GM23338 (cell line): ENCODE measurements at regions not wholly inside any gene's neighbourhood (a gene's known extent, or its start where the extent isn't known, plus 50 kb on each side); places are given as distances from the start of the nearest gene placed in this dataset.

Experiments
- ATAC-seq: fragments of 200-7000 bp; cut with Tn5 transposase; 3 replicates; pipeline ENCODE4 v1.9.1; 2020
- DNase-seq: peaks from one replicate; pipeline ENCODE4 v3.0.0-alpha.2; 2015; ENCODE audit warnings: low spot score
- H2AFZ ChIP-seq: fragments of 200-600 bp; sonication (generic); 2 replicates; pipeline ENCODE4 v1.8.0; 2016; ENCODE audit warnings: antibody characterized with exemption, mild to moderate bottlenecking, moderate library complexity
- H3F3A ChIP-seq: fragments of 200-600 bp; sonication (generic); replicated peaks from 2 replicates; pipeline ENCODE4 v1.8.0; 2017; ENCODE audit warnings: antibody characterized with exemption, mixed run types, low read depth
- H3K27ac ChIP-seq: fragments of 200-600 bp; sonication (generic); 2 replicates; pipeline ENCODE4 v1.6.1; 2016; ENCODE audit warnings: low read depth
- H3K27me3 ChIP-seq: fragments of 200-600 bp; sonication (generic); 2 replicates; pipeline ENCODE4 v1.8.0; 2016; ENCODE audit warnings: mild to moderate bottlenecking, mixed run types, moderate library complexity; ENCODE audit not compliant: insufficient read depth
- H3K36me3 ChIP-seq: fragments of 200-600 bp; sonication (generic); 2 replicates; pipeline ENCODE4 v1.8.0; 2016; ENCODE audit warnings: mild to moderate bottlenecking; ENCODE audit not compliant: insufficient read depth
- H3K4me1 ChIP-seq: fragments of 200-600 bp; sonication (generic); 2 replicates; pipeline ENCODE4 v1.8.0; 2016; ENCODE audit warnings: mild to moderate bottlenecking, moderate library complexity; ENCODE audit not compliant: insufficient read depth
- H3K4me2 ChIP-seq: fragments of 200-600 bp; sonication (generic); 2 replicates; pipeline ENCODE4 v1.7.1; 2017; ENCODE audit warnings: mixed run types
- H3K4me3 ChIP-seq: fragments of 200-600 bp; sonication (generic); 2 replicates; pipeline ENCODE4 v1.6.1; 2016; ENCODE audit warnings: mixed run types
- H3K79me2 ChIP-seq: fragments of 200-600 bp; sonication (generic); replicated peaks from 2 replicates; pipeline ENCODE4 v1.8.0; 2017; ENCODE audit warnings: mild to moderate bottlenecking; ENCODE audit not compliant: insufficient read depth
- H3K9me2 ChIP-seq: fragments of 200-600 bp; sonication (generic); 2 replicates; pipeline ENCODE4 v1.8.0; 2017; ENCODE audit not compliant: insufficient read depth
- H4K20me1 ChIP-seq: fragments of 200-600 bp; sonication (generic); replicated peaks from 2 replicates; pipeline ENCODE4 v1.8.0; 2017; ENCODE audit warnings: mild to moderate bottlenecking; ENCODE audit not compliant: insufficient read depth
- H3K27ac Mint-ChIP-seq: 2 replicates; pipeline ENCODE4 v1.8.0; 2020; ENCODE audit warnings: inconsistent platforms, mild to moderate bottlenecking, moderate library complexity, mixed read lengths
- H3K27me3 Mint-ChIP-seq: 3 replicates; pipeline ENCODE4 v1.8.0; 2022; ENCODE audit warnings: low read depth, mild to moderate bottlenecking, moderate library complexity, mixed read lengths, inconsistent platforms; ENCODE audit not compliant: insufficient read depth, poor library complexity
- H3K36me3 Mint-ChIP-seq: 3 replicates; pipeline ENCODE4 v1.8.0; 2021; ENCODE audit warnings: low read depth, mild to moderate bottlenecking, inconsistent platforms, moderate library complexity, mixed read lengths
- H3K4me1 Mint-ChIP-seq: 3 replicates; pipeline ENCODE4 v1.8.0; 2020; ENCODE audit warnings: mild to moderate bottlenecking, inconsistent platforms, mixed read lengths
- H3K4me3 Mint-ChIP-seq: 3 replicates; pipeline ENCODE4 v1.8.0; 2021; ENCODE audit warnings: moderate library complexity, mild to moderate bottlenecking, inconsistent platforms, mixed read lengths
- H3K9me3 Mint-ChIP-seq: 3 replicates; pipeline ENCODE4 v1.8.0; 2020; ENCODE audit warnings: moderate library complexity, mild to moderate bottlenecking, inconsistent platforms, mixed read lengths
- CREB1 ChIP-seq: fragments of 250-450 bp; sonication (Bioruptor Pico); IDR thresholded peaks from 2 replicates; pipeline ENCODE4 v1.5.0; 2020; ENCODE audit warnings: low read depth, mild to moderate bottlenecking, moderate library complexity
- CTCF ChIP-seq, 2 experiments: fragments of 200-600 bp in 1 of 2; sonication (generic) in 1 of 2; conservative IDR thresholded peaks; 2 replicates each; pipeline versions ENCODE4 v1.5.1 to v1.6.1; 2016 to 2017; ENCODE audit warnings: antibody characterized with exemption in 2 of 2, low read depth in 2 of 2, mild to moderate bottlenecking in 2 of 2, moderate library complexity in 1 of 2
- ETS1 ChIP-seq: IDR thresholded peaks from 2 replicates; pipeline ENCODE4 v1.6.1; 2016; ENCODE audit warnings: antibody characterized with exemption
- EZH2 ChIP-seq: fragments of 200-600 bp; sonication (generic); IDR thresholded peaks from one replicate; pipeline ENCODE4 v1.8.0; 2017; ENCODE audit warnings: antibody characterized with exemption, mild to moderate bottlenecking, low read depth; ENCODE audit not compliant: unreplicated experiment
- EZH2phosphoT487 ChIP-seq: fragments of 200-600 bp; sonication (generic); IDR thresholded peaks from one replicate; pipeline ENCODE4 v1.8.1; 2018; ENCODE audit warnings: antibody characterized with exemption; ENCODE audit not compliant: unreplicated experiment
- JUNB ChIP-seq: IDR thresholded peaks from one replicate; pipeline ENCODE4 v1.6.1; 2016; ENCODE audit warnings: antibody characterized with exemption; ENCODE audit not compliant: unreplicated experiment
- NANOG ChIP-seq: IDR thresholded peaks from 2 replicates; pipeline ENCODE4 v1.6.1; 2016; ENCODE audit warnings: antibody characterized with exemption, borderline replicate concordance
- ZNF114 ChIP-seq: fragments of 250-450 bp; sonication (Bioruptor Pico); IDR thresholded peaks from 2 replicates; pipeline ENCODE4 v1.5.0; 2020; ENCODE audit warnings: mild to moderate bottlenecking, moderate library complexity
- ZNF331 ChIP-seq: fragments of 250-450 bp; sonication (Bioruptor Pico); IDR thresholded peaks from 2 replicates; pipeline ENCODE4 v1.5.0; 2020; ENCODE audit warnings: low read depth, mild to moderate bottlenecking, moderate library complexity
- ZNF462 ChIP-seq: fragments of 250-450 bp; sonication (Bioruptor Pico); IDR thresholded peaks from 2 replicates; pipeline ENCODE4 v1.5.0; 2020; ENCODE audit warnings: mild to moderate bottlenecking, moderate library complexity
- TF ChIP-seq, protein P1 (sequence below): IDR thresholded peaks from one replicate; pipeline ENCODE4 v1.6.1; 2018; ENCODE audit warnings: antibody characterized with exemption; ENCODE audit not compliant: unreplicated experiment

GRCh38 chr10:90984898-90985297 is 64.0 kb upstream of the ANKRD1 start:
- H3K4me1 Mint-ChIP-seq, result peaks cover 3% of the 10 kb centered on the region; the same call in 1 of the 3 replicates

More at GRCh38 chr10:90984898-90985297, 64.0 kb upstream of the ANKRD1 start:
- Mint-ChIP-seq H3K27ac (no peak overlapping the region), H3K9me3 (no peaks in the 10 kb centered on the region), H3K4me3 (no peak overlapping the region), H3K36me3 (no peaks in the 10 kb centered on the region), H3K27me3 (peaks cover 3% of the 10 kb centered on the region)
- Histone ChIP-seq H3K4me2 (no peak overlapping the region), H4K20me1 (no peaks in the 10 kb centered on the region), H3K27ac (no peak overlapping the region), H3K9me2 (0 out of 2 replicates have a peak, but pooled peaks cover 5% of the 10 kb centered on the region), H3K4me1 (no peaks in the 10 kb centered on the region), H3F3A (no peaks in the 10 kb centered on the region), H3K27me3 (peaks cover 14% of the 10 kb centered on the region; the same call in 1 of the 2 replicates), H3K79me2 (no peaks in the 10 kb centered on the region), H3K36me3 (no peaks in the 10 kb centered on the region), H3K4me3 (no peak overlapping the region), H2AFZ (no peak overlapping the region)
- no peak for TF ChIP-seq CTCF (conservative IDR thresholded peaks at IDR 0.05; ENCODE audit: low read depth in 2 of 2)
- TF ChIP-seq EZH2phosphoT487, result no peak
- TF ChIP-seq, protein P1, sequence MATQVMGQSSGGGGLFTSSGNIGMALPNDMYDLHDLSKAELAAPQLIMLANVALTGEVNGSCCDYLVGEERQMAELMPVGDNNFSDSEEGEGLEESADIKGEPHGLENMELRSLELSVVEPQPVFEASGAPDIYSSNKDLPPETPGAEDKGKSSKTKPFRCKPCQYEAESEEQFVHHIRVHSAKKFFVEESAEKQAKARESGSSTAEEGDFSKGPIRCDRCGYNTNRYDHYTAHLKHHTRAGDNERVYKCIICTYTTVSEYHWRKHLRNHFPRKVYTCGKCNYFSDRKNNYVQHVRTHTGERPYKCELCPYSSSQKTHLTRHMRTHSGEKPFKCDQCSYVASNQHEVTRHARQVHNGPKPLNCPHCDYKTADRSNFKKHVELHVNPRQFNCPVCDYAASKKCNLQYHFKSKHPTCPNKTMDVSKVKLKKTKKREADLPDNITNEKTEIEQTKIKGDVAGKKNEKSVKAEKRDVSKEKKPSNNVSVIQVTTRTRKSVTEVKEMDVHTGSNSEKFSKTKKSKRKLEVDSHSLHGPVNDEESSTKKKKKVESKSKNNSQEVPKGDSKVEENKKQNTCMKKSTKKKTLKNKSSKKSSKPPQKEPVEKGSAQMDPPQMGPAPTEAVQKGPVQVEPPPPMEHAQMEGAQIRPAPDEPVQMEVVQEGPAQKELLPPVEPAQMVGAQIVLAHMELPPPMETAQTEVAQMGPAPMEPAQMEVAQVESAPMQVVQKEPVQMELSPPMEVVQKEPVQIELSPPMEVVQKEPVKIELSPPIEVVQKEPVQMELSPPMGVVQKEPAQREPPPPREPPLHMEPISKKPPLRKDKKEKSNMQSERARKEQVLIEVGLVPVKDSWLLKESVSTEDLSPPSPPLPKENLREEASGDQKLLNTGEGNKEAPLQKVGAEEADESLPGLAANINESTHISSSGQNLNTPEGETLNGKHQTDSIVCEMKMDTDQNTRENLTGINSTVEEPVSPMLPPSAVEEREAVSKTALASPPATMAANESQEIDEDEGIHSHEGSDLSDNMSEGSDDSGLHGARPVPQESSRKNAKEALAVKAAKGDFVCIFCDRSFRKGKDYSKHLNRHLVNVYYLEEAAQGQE, result no peak
- TF ChIP-seq CREB1 (CRISPR knock-in tag), result no peak
- no peak for TF ChIP-seq ETS1
- TF ChIP-seq EZH2, result no peak
- TF ChIP-seq JUNB, result no peak
- TF ChIP-seq NANOG, result no peak
- TF ChIP-seq ZNF331 (CRISPR knock-in tag), result no peak
- TF ChIP-seq ZNF462 (CRISPR knock-in tag), result no peak
- no peak for TF ChIP-seq ZNF114
- no peak for ATAC-seq
- no peak for DNase-seq
